Islet of Langerhans (tissue), 1 donor: ENCODE measurements at regions not wholly inside any gene's neighbourhood (a gene's known extent, or its start where the extent isn't known, plus 50 kb on each side); places are given as distances from the start of the nearest gene placed in this dataset.
"Not testable (repeated sequence)": the region's sequence is repeated elsewhere in the genome, so short reads cannot be mapped to it uniquely, and the experiment has no call there.

ENCODE experiments used
- FAIRE-seq: peaks from one replicate; lab custom pipeline; 2011; peaks lifted over from hg19 to GRCh38; lab: Jason Lieb, UNC

GRCh38 chr4:79850626-79851025 is 222.4 kb downstream of the ANTXR2 start:
- FAIRE-seq: no peak

GRCh38 chr4:79848329-79848728 is 224.7 kb downstream of the ANTXR2 start:
- no peak for FAIRE-seq

- no peak for FAIRE-seq
Observed at GRCh38 chr4:79847411-79847810, 225.6 kb downstream of the ANTXR2 start.

- FAIRE-seq: no peak
Observed at GRCh38 chr4:79842162-79842561, 230.9 kb downstream of the ANTXR2 start.

GRCh38 chr4:79833857-79834256 is 239.2 kb downstream of the ANTXR2 start:
- no peak for FAIRE-seq

- FAIRE-seq: no peak
Observed at GRCh38 chr4:79831701-79832514, 241.1 kb downstream of the ANTXR2 start.

- no peak for FAIRE-seq
Observed at GRCh38 chr4:79831119-79831528, 241.9 kb downstream of the ANTXR2 start.

- FAIRE-seq: no peak
Observed at GRCh38 chr4:79827283-79827682, 245.7 kb downstream of the ANTXR2 start.

GRCh38 chr4:79823148-79823763 is 249.8 kb downstream of the ANTXR2 start:
- FAIRE-seq: no peak

- no peak for FAIRE-seq
Observed at GRCh38 chr4:79820427-79820826, 252.6 kb downstream of the ANTXR2 start.

GRCh38 chr4:79807933-79808332 is 265.1 kb downstream of the ANTXR2 start:
- FAIRE-seq: not testable (repeated sequence)

GRCh38 chr4:79798047-79798446 is 275.0 kb downstream of the ANTXR2 start:
- FAIRE-seq: no peak

- no peak for FAIRE-seq
Observed at GRCh38 chr4:79796948-79797347, 276.1 kb downstream of the ANTXR2 start.

- FAIRE-seq: no peak
Observed at GRCh38 chr4:79788884-79789283, 284.1 kb downstream of the ANTXR2 start.

- no peak for FAIRE-seq
Observed at GRCh38 chr4:79780129-79780528, 292.9 kb downstream of the ANTXR2 start.

GRCh38 chr4:79772510-79772909 is 300.5 kb downstream of the ANTXR2 start:
- FAIRE-seq: no peak

- FAIRE-seq: no peak
Observed at GRCh38 chr4:79764120-79764519, 308.9 kb downstream of the ANTXR2 start.

GRCh38 chr4:79763486-79764075 is 309.4 kb downstream of the ANTXR2 start:
- FAIRE-seq: no peak

GRCh38 chr4:79759793-79760192 is 313.2 kb downstream of the ANTXR2 start:
- FAIRE-seq: no peak

- no peak for FAIRE-seq
Observed at GRCh38 chr4:79757600-79757999, 315.4 kb downstream of the ANTXR2 start.

GRCh38 chr4:79756140-79756895 is 316.7 kb downstream of the ANTXR2 start:
- no peak for FAIRE-seq

GRCh38 chr4:79748835-79749234 is 324.2 kb downstream of the ANTXR2 start:
- FAIRE-seq: no peak

- no peak for FAIRE-seq
Observed at GRCh38 chr4:79747252-79747651, 325.8 kb downstream of the ANTXR2 start.
